ENCODE measurements at regions not wholly inside any gene's neighbourhood (a gene's known extent, or its start where the extent isn't known, plus 50 kb on each side); places are given as distances from the start of the nearest gene placed in this dataset.

DNA sequence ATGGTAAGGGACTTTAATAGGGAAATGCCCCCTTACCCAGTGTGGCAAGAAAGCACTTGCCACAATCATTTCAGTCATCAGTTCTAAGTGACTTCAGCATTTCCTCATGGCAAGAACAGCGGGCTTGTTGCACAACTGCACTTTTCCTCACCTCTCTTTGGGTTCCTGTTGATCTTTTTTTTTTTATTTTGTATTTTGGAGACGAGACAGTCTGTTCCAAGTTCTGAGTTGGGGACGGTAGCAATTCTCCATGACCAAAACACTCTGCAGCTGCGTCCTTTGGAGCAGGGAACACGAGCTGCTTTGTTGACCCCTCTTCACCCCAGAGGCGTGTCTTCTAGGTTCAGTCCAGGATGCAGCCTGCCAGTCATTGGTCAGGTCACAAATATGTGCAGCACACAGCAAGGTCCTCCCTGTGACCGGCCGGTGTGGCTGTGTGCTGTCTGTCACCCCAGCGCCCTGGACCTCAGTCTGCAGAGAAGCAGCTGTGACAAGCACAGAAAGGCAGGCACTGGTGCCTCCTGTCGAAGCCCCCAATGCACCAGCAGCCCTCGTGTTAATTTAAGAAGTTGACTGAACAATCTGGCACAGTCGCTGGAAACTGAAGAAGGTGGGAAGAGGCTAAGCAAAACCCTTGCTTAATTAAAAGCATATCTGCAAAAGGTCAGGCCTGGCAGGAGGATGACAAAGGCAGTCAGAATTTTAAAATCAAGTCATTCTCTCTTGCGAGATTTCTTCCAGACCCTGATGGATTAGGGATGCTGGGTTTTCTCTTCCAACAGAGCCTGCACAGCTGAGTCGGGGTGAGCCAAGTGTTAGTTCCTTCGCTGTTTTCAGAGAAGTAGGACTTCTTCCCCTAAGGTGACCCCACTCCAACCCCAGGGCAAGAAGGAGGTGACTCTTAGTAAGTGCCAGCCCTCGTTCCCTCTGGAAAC lies 96.7 kb upstream of the COPS8 start (continued):
- no peak for TF ChIP-seq POLR2AphosphoS5 (IDR thresholded peaks at IDR 0.05; ENCODE audit: low read depth, low read length)
- TF ChIP-seq SRF (IDR thresholded peaks at IDR 0.05; ENCODE audit: low read depth, low read length) = no peak

All from H1 (cell line).